Stimulated activated CD4-positive, alpha-beta T cell treated with anti-CD3 and anti-CD28 coated beads, Interleukin-1b, Interleukin-23, amount 100 ng/mL, for 4 hours (primary cell): ENCODE measurements at regions not wholly inside any gene's neighbourhood (a gene's known extent, or its start where the extent isn't known, plus 50 kb on each side); places are given as distances from the start of the nearest gene placed in this dataset.
"Not testable (repeated sequence)": the region's sequence is repeated elsewhere in the genome, so short reads cannot be mapped to it uniquely, and the experiment has no call there.

Experiments
- DNase-seq, 2 donors: peaks; one replicate each; pipeline ENCODE4 v3.0.0-alpha.2; 2020; ENCODE audit warnings: low read depth in 2 of 2

GRCh38 chr9:3773362-3774060 lies 247.7 kb upstream of the RFX3 start:
- DNase-seq: no peak

DNA sequence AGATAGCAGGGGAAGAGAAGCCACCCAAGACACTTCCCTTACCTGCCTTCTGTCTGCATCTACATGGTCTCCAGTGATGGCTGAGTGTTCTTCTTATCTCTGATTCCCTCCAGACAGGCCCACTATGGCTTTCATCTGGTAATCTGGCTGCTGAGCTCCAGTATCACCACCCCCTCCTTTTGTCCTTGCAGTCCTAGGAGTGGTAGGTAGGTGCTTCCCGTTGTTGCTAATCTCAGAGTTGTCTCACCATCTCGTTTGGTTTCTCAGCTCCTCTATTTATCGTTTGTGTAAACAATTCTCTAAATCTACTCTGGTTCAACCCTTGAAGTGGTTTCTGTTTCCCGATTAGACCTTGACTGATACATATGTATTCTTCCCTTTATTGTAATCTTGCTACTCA lies 243.8 kb upstream of the RFX3 start:
- DNase-seq: no peak

- no peak for DNase-seq
Measured at GRCh38 chr9:3768712-3769457, 243.1 kb upstream of the RFX3 start.

GRCh38 chr9:3768286-3768685 lies 242.5 kb upstream of the RFX3 start:
- no peak for DNase-seq

- DNase-seq: no peak
Measured at GRCh38 chr9:3762076-3762475, 236.3 kb upstream of the RFX3 start.

DNA sequence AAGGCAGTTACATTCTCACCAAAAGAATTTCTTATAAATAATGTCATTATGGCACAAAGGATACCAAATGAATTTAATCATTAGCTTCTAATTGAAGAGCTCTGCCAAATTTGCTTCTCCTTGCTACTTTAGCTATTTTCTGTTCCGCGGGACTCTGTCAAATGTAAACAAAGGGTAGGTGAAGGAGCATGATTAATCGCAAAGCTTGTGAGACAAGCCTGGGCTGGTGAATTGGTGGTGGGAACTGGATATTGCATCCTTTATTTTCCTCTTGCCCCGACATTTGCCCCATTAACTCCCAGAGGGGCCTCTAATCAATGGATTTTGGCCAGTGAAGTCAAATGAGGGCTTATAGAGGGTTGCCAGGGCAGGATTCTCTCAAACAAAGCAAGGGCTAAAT lies 234.2 kb upstream of the RFX3 start:
- DNase-seq: no peak

DNA sequence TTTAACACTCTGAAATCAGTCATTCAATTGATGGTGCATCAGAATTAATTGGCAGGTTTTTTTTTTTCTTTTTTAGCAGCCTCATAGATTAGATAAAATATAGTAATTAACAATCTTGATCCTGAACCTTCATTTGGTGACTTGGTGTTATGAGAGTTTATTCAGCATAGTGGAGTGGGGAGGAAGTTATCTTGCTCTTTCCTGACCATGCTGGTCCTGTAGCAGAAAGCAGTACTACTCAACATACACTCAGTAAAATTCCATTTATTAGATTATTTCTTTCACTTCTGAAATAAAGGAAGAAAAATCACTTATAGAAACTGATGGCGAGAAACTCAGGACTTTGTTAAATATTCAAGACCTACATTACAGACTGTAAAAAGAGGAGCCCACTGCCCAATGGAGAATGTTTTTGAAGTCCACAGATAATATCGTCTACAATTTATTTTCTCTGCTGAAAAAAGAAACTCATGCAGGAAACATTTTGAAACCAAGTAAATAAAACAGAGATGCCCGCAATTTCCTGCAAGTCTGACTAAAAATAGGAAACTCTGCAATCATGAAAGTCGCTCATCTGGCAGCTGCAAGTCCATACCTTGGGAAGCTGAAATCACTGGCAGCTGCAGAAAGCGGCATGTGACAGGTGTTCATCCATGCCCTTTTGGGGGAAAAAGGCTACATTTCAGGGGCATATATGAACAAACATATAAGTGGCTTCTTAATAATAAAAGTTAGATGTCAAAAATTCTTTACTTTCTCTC lies 233.2 kb upstream of the RFX3 start:
- DNase-seq: no peak

DNA sequence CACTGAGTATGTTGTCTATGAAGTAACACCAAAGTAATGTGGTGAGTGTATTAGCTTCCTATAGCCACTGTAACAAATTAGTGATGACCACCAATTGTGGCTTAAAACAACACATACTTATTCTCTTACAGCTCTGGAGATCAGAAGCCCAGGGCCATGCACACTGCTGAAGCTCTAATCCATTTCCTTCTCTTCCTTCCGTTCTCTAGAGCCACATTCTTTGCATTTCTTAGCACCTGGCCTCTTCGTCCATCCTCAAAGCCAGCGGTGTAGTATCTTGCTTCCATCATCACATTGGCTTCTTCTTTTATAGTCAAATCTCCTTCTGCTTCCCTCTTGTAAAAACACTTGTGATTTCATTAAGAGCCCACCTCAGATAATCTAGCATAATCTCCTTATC lies 230.3 kb upstream of the RFX3 start:
- DNase-seq: no peak

- DNase-seq: no peak
Measured at GRCh38 chr9:3751125-3751758, 225.4 kb upstream of the RFX3 start.

DNA sequence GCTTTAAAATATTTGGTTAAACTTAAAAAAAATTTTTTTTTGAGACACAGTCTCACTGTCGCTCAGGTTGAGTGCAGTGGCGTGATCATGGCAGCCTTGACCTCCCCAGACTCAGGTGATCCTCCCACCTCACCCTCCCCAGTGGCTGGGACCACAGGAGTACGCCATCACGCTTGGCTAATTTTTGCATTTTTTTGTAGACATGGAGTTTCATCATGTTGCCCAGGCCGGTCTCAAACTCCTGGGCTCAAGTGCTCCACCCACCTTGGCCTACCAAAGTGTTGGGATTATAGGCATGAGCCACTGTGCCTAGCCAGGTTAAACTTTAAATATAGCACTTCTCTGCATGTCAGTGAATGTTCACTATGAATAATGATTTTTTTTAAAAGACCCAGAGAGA lies 224.5 kb upstream of the RFX3 start:
- no peak for DNase-seq

- DNase-seq: no peak
Measured at GRCh38 chr9:3746296-3747275, 220.8 kb upstream of the RFX3 start.

DNA sequence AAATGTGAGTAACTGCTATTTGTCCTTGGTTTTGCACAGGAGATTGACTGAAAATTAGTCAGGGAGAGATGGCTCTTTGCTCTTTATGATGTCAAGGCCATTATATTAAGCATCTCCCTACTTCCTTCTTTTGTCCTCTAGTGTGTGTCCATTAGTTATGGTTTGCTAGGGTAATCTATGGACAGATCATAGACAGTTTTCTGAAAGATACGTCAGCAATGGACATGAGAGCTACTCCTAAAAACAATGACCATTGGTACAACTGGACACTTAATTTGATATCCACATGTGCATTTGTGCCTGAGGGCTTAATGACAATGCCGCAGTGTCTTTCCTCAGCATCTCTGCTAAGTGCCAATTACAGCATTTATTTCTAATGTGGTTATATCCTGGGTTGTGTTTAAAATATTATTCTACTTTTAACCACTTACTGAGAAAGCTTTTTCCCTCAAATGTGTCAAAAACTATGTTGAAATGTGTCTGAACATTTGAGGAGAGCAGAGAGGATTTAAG lies 218.2 kb upstream of the RFX3 start:
- no peak for DNase-seq

DNA sequence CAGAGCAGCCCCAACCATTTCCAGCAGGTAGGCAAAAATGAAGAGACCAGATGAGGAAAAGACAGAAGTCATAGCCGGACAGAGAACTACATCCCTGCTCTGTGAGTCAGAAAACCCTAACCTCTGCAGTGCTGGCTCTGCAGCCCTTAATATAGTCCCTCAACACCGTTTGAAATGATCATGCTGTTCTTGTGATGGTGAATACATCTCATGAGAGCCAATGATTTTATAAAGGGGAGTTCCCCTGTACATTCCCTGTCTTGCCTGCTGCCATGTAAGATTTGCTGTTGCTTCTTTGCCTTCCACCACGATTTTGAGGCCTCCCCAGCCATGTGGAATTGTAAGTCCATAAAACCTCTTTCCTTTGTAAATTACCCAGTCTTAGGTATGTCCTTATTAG lies 216.8 kb upstream of the RFX3 start:
- no peak for DNase-seq

- DNase-seq: no peak
Measured at GRCh38 chr9:3741729-3742128, 215.9 kb upstream of the RFX3 start.

DNA sequence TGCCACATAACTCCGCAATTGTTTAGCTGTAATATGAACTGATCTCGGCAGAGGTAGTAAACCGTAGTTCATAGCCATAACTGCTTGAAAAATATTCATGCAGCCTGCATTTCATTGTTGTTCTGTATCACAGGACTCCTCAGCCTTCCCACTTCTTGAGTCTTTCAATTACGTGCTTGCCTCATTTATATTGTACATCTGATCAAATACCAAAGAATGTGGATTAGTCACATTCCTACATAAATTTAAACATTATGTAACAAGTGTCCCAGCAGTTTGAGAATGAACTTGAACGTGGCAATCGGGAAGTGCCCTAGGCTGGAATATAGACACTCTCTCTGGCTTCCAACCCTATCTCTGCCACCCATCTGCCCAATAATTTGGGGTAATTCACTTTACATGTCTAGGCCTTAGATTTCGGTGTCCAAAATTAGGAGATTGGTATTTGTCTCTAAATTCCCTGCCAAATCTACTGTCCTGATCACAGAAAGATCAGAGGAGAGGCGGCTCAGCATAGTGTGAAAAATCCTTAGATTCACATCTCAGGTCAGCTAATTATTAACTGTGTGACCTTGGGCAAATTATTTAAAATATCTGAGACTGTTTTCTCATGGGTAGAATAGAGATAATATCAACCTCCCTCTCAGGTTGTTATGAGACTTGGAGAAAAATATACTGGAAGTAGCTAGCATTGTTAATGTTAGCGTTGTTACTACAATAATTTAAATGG lies 215.1 kb upstream of the RFX3 start:
- no peak for DNase-seq

- DNase-seq: no peak
Measured at GRCh38 chr9:3736161-3736560, 210.4 kb upstream of the RFX3 start.

DNA sequence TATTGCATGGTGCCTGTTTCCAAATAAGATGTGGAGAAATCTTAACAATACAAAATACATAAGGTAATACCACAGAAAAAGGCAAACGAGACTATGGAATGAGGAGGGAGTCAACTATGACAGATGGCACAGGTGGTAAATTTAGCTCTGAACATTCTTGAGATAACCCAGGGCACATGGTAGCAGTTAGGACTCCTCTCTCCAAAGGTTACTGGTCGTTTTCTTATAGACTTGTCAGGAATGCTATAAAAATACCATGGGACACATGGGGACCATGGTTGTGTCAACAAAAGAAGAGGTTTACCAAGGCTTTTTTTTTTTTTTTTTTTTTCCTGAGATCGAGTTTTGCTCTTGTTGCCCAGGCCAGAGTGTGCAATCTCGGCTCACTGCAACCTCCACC lies 209.4 kb upstream of the RFX3 start:
- DNase-seq: no peak

DNA sequence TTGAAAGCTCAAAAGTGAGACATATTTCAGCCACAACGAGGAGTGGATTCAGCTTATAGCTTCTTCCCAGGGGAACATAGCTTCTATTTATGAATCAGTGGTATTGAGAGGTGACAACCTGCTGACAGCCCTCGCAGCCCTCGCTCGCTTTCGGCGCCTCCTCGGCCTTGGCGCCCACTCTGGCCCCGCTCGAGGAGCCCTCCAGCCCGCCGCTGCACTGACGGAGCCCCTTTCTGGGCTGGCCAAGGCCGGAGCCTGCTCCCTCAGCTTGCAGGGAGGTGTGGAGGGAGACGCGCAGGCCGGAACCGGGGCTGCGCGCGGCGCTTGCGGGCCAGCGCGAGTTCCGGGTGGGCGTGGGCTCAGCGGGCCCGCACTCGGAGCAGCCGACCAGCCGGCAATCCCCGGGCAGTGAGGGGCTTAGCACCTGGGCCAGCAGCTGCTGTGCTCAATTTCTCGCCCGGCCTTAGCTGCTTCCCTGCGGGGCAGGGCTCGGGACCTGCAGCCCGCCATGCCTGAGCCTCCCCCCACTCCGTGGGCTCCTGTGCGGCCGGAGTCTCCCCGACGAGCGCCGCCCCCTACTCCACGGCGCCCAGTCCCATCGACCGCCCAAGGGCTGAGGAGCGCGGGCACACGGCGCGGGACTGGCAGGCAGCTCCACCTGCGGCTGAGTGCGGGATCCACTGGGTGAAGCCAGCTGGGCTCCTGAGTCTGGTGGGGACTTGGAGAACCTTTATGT lies 207.9 kb upstream of the RFX3 start:
- DNase-seq: not testable (repeated sequence)

DNA sequence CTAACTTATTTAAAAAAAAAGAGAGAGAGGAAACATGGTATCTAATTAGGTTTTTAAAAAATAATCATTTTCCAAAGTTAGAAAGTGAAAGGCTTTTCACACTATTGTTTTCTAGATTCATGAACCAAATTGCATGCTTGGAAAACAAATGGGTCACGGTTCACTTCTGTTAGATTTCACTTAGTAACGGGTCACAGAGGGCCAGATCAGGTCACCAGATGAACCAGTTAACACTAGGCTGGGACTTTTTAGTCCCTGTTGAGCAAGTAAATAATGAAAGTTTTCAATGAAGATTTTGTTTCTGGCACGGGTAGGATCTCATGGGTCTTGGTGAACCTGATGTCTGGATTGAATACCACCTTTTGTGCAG lies 207.2 kb upstream of the RFX3 start:
- DNase-seq: no peak
